NB4 (cell line): ENCODE measurements at regions not wholly inside any gene's neighbourhood (a gene's known extent, or its start where the extent isn't known, plus 50 kb on each side); places are given as distances from the start of the nearest gene placed in this dataset.

Experiments used
- DNase-seq: peaks from one replicate; pipeline ENCODE4 v3.0.0; 2010; ENCODE audit warnings: low read depth
- H3K4me3 ChIP-seq: one replicate; pipeline ENCODE4 v1.5.1; 2011; ENCODE audit warnings: mild to moderate bottlenecking, low read depth, low read length, moderate library complexity
- MYC ChIP-seq: IDR thresholded peaks from 2 replicates; pipeline ENCODE4 v1.6.1; 2011; ENCODE audit warnings: low read depth, low read length
- POLR2A ChIP-seq: IDR thresholded peaks from 2 replicates; pipeline ENCODE4 v1.6.1; 2011; ENCODE audit warnings: mild to moderate bottlenecking; ENCODE audit not compliant: insufficient read length; ENCODE audit errors: extremely low read depth
- TF ChIP-seq, protein P1 (sequence below): IDR thresholded peaks from 2 replicates; pipeline ENCODE4 v1.6.1; 2011; ENCODE audit warnings: low read depth, low read length
- TF ChIP-seq, protein P2 (sequence below): IDR thresholded peaks from one replicate; pipeline ENCODE4 v1.5.1; 2012; ENCODE audit warnings: low read depth, low read length

DNA sequence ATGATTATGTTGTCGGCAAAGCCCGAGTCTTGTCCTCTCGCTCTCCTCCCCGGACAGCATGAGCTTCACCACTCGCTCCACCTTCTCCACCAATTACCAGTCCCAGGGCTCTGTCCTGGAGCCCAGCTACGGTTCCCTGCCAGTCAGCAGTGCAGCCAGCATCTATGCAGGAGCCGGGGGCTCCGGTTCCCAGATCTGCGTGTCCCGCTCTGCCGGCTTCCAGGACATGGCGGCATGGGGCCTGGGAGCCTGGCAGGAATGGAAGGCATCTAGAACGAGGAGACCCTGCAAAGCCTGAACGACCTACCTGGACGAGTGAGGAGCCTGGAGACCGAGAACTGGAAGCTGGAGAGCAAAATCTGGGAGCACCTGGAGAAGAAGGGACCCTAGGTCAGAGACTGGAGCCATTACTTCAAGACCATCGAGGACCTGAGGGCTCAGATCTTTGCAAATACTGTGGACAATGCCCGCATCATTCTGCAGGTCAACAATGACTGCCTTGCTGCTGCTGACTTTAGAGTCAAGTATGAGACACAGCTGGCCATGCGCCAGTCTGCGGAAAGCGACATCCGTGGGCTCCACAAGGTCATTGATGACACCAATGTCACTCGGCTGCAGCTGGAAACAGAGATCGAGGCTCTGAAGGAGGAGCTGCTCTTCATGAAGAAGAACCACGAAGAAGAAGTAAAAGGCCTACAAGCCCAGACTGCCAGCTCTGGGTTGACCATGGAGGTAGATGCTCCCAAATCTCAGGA is 101.3 kb upstream of the MAN2A1 start:
- TF ChIP-seq, protein P1, sequence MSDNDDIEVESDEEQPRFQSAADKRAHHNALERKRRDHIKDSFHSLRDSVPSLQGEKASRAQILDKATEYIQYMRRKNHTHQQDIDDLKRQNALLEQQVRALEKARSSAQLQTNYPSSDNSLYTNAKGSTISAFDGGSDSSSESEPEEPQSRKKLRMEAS, result no peak
- TF ChIP-seq, protein P2, sequence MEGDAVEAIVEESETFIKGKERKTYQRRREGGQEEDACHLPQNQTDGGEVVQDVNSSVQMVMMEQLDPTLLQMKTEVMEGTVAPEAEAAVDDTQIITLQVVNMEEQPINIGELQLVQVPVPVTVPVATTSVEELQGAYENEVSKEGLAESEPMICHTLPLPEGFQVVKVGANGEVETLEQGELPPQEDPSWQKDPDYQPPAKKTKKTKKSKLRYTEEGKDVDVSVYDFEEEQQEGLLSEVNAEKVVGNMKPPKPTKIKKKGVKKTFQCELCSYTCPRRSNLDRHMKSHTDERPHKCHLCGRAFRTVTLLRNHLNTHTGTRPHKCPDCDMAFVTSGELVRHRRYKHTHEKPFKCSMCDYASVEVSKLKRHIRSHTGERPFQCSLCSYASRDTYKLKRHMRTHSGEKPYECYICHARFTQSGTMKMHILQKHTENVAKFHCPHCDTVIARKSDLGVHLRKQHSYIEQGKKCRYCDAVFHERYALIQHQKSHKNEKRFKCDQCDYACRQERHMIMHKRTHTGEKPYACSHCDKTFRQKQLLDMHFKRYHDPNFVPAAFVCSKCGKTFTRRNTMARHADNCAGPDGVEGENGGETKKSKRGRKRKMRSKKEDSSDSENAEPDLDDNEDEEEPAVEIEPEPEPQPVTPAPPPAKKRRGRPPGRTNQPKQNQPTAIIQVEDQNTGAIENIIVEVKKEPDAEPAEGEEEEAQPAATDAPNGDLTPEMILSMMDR, result no peak
- TF ChIP-seq MYC (no peak), POLR2A (no peak)
- no peak overlapping the region for H3K4me3 ChIP-seq
- no peak for DNase-seq

DNA sequence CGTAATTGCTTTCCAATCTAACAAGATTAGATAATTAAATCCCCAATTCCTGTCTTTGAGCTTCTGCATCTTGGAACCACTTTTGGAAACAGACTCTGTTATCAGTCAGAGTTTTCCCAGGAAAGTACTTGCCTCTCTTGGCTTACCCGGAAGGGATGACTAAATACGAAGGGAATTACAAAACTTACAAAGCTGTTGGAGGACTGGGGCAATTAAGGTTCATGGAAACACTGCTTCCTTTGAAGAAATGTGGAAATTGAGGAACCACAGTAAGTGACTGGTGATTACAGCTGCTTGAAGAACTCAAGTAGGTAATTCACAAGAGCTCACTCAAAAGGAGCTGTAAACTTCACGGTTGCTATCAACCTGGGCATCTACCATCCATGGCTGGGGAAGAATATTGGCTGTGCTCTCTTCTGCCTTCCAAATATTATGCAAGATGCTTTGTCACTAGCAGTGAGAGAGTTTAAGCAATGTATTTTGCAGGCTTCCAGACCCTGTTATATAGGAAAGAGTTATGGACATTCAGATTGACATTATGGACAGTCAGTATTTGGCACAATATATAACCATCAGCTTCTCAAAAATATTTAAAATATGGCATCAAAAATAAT is 104.6 kb upstream of the MAN2A1 start:
- TF ChIP-seq POLR2A, result no peak
- TF ChIP-seq MYC, result no peak
- TF ChIP-seq, protein P1, result no peak
- TF ChIP-seq, protein P2, result no peak
- H3K4me3 ChIP-seq, result no peak overlapping the region
- no peak for DNase-seq

DNA sequence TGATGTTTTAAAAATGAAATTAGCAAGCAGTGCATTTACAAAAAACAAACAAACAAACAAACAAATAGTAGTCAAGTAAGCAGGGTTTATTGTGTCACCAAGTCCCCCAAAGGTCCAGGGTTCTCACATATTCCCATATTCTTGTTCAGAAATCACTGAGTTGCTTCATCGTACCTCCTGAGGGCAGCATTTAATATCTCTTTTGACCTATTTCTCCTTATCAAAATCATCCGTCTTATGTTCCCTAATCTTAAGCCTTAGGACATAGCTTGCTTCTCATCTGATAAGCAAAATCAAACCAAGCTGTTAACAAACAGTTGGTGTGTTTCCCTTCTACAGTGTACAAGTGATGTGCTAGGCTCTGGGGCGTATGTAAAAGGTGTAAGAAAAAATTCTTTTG is 109.5 kb upstream of the MAN2A1 start:
- no peak for DNase-seq
- TF ChIP-seq, protein P2, result no peak
- TF ChIP-seq POLR2A (no peak), MYC (no peak)
- TF ChIP-seq, protein P1, result no peak

DNA sequence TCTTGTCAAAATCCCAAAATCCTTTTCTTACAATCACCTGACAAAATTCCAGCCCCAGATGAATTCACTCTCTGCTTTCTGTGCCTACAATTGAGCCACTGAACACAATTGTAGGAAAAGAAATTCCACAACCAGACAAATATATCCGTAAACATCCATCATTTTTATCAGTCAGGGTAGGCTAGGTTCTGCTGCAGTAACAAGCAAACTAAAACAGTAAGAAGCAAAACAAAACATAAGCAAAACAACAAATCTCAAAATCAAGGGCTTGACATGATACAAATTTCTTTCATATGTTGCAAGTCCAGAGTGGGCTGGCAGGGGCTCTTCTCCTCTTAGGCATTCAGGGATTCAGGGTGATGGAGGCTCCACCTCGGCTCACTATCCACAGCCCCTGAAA is 114.2 kb upstream of the MAN2A1 start:
- TF ChIP-seq MYC (no peak), POLR2A (no peak)
- TF ChIP-seq, protein P2, result no peak
- TF ChIP-seq, protein P1, result no peak
- H3K4me3 ChIP-seq, result no peak overlapping the region
- no peak for DNase-seq

More for the DNA sequence above, 109.5 kb upstream of the MAN2A1 start:
- H3K4me3 ChIP-seq, result no peak overlapping the region

DNA sequence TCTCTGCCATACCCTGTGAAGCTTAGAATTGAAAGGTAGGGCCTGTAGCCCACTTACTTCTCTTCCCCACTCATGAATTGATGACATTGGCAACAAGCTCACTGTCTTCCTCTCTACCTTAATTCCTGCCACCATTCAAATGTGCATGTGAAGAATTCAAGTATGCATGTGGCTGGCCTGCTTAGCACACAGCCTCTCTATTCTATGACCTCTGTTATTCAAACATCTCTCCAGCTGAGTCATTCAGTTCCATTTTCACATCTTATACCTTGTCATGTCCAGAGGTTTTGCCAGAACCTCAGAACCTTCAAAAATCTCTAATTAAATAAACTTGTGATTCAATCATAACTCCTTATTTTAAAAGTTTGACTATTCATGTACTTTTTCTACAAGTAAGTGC is 114.7 kb upstream of the MAN2A1 start:
- no peak overlapping the region for H3K4me3 ChIP-seq
- TF ChIP-seq, protein P2, result no peak
- TF ChIP-seq POLR2A, result no peak
- no peak for TF ChIP-seq MYC
- TF ChIP-seq, protein P1, result no peak
- DNase-seq, result no peak
